ENCODE measurements at regions not wholly inside any gene's neighbourhood (a gene's known extent, or its start where the extent isn't known, plus 50 kb on each side); places are given as distances from the start of the nearest gene placed in this dataset.

DNA sequence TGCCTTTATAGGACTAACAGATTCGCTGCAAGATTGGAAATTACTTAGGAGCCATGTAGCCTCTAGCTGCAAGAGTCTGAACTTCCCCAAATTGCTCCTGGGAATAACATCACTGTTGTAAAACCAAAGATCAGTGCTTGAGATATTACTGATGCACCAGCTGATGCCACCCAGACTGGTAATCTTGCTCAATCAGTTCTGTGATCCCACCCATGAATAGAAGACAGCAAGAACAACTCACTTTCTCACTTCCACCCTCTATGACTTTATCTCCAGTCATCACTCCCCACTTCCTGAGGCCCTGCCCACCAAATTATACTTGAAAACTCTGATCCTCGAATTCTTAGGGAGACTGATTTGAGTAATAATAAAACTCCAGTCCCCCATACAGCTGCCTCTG lies 1011.1 kb downstream of the PLA2G4A start:
- TF ChIP-seq, protein P1, sequence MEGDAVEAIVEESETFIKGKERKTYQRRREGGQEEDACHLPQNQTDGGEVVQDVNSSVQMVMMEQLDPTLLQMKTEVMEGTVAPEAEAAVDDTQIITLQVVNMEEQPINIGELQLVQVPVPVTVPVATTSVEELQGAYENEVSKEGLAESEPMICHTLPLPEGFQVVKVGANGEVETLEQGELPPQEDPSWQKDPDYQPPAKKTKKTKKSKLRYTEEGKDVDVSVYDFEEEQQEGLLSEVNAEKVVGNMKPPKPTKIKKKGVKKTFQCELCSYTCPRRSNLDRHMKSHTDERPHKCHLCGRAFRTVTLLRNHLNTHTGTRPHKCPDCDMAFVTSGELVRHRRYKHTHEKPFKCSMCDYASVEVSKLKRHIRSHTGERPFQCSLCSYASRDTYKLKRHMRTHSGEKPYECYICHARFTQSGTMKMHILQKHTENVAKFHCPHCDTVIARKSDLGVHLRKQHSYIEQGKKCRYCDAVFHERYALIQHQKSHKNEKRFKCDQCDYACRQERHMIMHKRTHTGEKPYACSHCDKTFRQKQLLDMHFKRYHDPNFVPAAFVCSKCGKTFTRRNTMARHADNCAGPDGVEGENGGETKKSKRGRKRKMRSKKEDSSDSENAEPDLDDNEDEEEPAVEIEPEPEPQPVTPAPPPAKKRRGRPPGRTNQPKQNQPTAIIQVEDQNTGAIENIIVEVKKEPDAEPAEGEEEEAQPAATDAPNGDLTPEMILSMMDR (IDR thresholded peaks at IDR 0.05): no peak
- TF ChIP-seq POLR2A (IDR thresholded peaks at IDR 0.05): no peak
